CD4-positive, alpha-beta T cell (primary cell): ENCODE measurements at regions not wholly inside any gene's neighbourhood (a gene's known extent, or its start where the extent isn't known, plus 50 kb on each side); places are given as distances from the start of the nearest gene placed in this dataset.
"Not testable (repeated sequence)": the region's sequence is repeated elsewhere in the genome, so short reads cannot be mapped to it uniquely, and the experiment has no call there.

Experiments used
- ATAC-seq: fragments of 200-7000 bp; cut with Tn5 transposase; one replicate; pipeline ENCODE4 v1.10.0; 2022; ENCODE audit warnings: mild to moderate bottlenecking; ENCODE audit not compliant: poor library complexity
- CTCF ChIA-PET: fragments of 350-600 bp; sonication (Branson Sonifier 250); formaldehyde crosslinking; loops from one replicate; lab custom pipeline; 2021; ENCODE audit warnings: antibody characterized with exemption, inconsistent platforms; lab: Charles Lee
- POLR2A ChIA-PET: fragments of 350-600 bp; sonication (Branson Sonifier 250); formaldehyde crosslinking; loops from one replicate; lab custom pipeline; 2021; ENCODE audit warnings: antibody characterized with exemption, inconsistent platforms; lab: Charles Lee
- DNase-seq, 14 experiments: peaks; one replicate each; pipeline ENCODE4 v3.0.0-alpha.2; 2013 to 2020; ENCODE audit warnings: mixed read lengths in 2 of 14
- H3K27ac ChIP-seq, 2 donors: one replicate each; pipeline versions ENCODE4 v1.5.1 to v1.7.0; 2013; ENCODE audit warnings: low read length in 2 of 2, low read depth in 1 of 2, mild to moderate bottlenecking in 1 of 2
- H3K27me3 ChIP-seq, 2 experiments: 1 replicate in 1 of 2; 2 replicates in 1 of 2; pipeline versions ENCODE4 v1.6.1 to v1.7.0; 2013; ENCODE audit warnings: low read length in 2 of 2, control low read depth in 1 of 2, mild to moderate bottlenecking in 1 of 2, moderate library complexity in 1 of 2; ENCODE audit not compliant: insufficient read depth in 2 of 2, control insufficient read depth in 1 of 2
- H3K36me3 ChIP-seq: one replicate; pipeline ENCODE4 v1.6.1; 2013; ENCODE audit warnings: low read length, control low read depth; ENCODE audit not compliant: insufficient read depth
- H3K4me1 ChIP-seq: one replicate; pipeline ENCODE4 v1.6.1; 2013; ENCODE audit warnings: low read length, control low read depth; ENCODE audit not compliant: insufficient read depth
- H3K4me3 ChIP-seq: one replicate; pipeline ENCODE4 v1.5.1; 2013; ENCODE audit warnings: mild to moderate bottlenecking, low read length, moderate library complexity
- H3K9me3 ChIP-seq, 2 experiments: 1 replicate in 1 of 2; 2 replicates in 1 of 2; pipeline versions ENCODE4 v1.6.1 to v1.7.0; 2013; ENCODE audit warnings: low read length in 2 of 2, mild to moderate bottlenecking in 2 of 2, control low read depth in 1 of 2, moderate library complexity in 1 of 2; ENCODE audit not compliant: control insufficient read depth in 1 of 2, insufficient read depth in 1 of 2
- H3K27ac Mint-ChIP-seq: one replicate; pipeline ENCODE4 v1.8.0; 2020; ENCODE audit warnings: mixed read lengths
- H3K27me3 Mint-ChIP-seq: one replicate; pipeline ENCODE4 v1.8.0; 2021; ENCODE audit warnings: mixed read lengths
- H3K36me3 Mint-ChIP-seq: one replicate; pipeline ENCODE4 v1.8.0; 2021; ENCODE audit warnings: low read depth, mixed read lengths
- H3K4me1 Mint-ChIP-seq: one replicate; pipeline ENCODE4 v1.8.0; 2021; ENCODE audit warnings: low read depth, mixed read lengths
- H3K4me3 Mint-ChIP-seq: one replicate; pipeline ENCODE4 v1.8.0; 2020; ENCODE audit warnings: mild to moderate bottlenecking, mixed read lengths
- H3K9me3 Mint-ChIP-seq: one replicate; pipeline ENCODE4 v1.8.0; 2020; ENCODE audit warnings: mixed read lengths
- CTCF ChIP-seq: fragments of 200-600 bp; IDR thresholded peaks from one replicate; pipeline ENCODE4 v1.8.0; 2022; ENCODE audit warnings: antibody characterized with exemption, mild to moderate bottlenecking
- intact Hi-C, 2 experiments: fragments of 100-400 bp; cut with DNase I in 1 of 2; cut with micrococcal nuclease in 1 of 2; formaldehyde crosslinking; loops; one replicate each; pipeline versions ENCODE4 v1.15.1 to v1.9.0; 2023 to 2025; cut with DNase I, micrococcal nuclease

DNA sequence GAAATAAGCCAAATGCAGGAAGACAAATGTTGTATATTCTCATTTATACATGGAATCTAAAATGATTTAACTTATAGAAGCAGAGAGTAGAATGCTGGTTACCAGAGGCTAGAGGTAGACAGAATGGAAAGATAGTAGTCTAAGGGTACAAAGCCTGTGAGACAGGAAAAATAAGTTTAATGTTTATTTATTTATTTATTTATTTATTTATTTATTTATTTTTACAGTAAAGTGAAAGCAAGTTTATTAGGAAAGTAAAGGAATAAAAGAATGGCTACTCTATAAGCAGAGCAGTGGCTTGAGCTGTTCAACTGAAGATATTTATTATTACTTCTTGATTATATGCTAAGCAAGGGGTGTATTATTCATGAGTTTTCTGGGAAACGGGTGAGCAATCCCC, 203.2 kb downstream of the LAS1L start:
- H3K4me1 ChIP-seq = no peaks in the 10 kb centered on the region
- no peaks in the 10 kb centered on the region for H3K4me1 Mint-ChIP-seq
- H3K27ac ChIP-seq = no peak overlapping the region
- H3K27me3 ChIP-seq = no peaks in the 10 kb centered on the region
- H3K4me3 Mint-ChIP-seq = no peak overlapping the region
- ChIA-PET POLR2A (no interaction called here), CTCF (no interaction called here)
- H3K27me3 Mint-ChIP-seq = no peaks in the 10 kb centered on the region
- no peak overlapping the region for H3K4me3 ChIP-seq
- no peaks in the 10 kb centered on the region for H3K9me3 Mint-ChIP-seq
- peaks cover 4 to 23% of the 10 kb centered on the region in 2 experiments for H3K9me3 ChIP-seq
- DNase-seq = no peak
- H3K27ac Mint-ChIP-seq = no peak overlapping the region
- intact Hi-C loops = no loop called here
- H3K36me3 Mint-ChIP-seq = peaks cover under 1% of the 10 kb centered on the region
- no peak for ATAC-seq
- TF ChIP-seq CTCF = no peak
- H3K36me3 ChIP-seq = no peaks in the 10 kb centered on the region

DNA sequence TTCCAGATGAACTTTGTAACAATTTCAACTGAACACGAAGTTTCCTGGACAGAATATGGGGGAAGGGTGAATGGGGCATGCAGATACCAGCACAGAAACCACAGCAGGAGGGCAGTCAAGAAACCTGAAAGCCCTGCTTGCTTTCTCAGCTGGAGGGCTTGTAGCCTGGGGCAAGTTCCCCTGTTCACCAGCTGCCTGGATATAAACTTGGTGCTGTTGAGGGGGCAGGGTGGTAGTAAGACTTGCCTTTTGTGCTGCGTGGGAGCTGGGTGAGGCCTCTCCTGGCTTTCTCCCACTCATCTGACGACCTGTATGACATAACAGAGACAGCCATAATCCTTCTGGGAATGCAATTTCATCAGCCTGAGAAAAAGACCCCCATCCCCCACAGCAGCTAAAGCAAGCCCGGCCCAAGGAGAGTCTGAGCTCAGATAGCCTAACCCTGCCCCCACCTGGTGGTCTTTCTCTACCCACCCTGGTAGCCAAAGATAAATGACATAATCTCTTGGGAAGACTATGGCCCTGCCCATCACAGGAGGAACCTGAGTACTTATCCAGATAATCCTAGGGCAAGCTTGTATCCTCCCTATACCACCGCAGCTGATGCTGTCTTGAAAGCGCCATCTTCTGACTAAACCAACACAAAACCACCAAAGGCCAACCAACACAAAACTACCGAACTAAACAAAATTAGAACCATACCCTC, 234.3 kb downstream of the LAS1L start:
- no peaks in the 10 kb centered on the region for H3K4me1 Mint-ChIP-seq
- no peak overlapping the region for H3K4me3 ChIP-seq
- ATAC-seq = no peak
- H3K36me3 Mint-ChIP-seq = peaks cover 10% of the 10 kb centered on the region
- peaks cover 11 to 48% of the 10 kb centered on the region in 2 experiments for H3K9me3 ChIP-seq
- no peaks in the 10 kb centered on the region for H3K4me1 ChIP-seq
- no peak for TF ChIP-seq CTCF
- H3K27ac ChIP-seq = no peak overlapping the region
- H3K27me3 Mint-ChIP-seq = no peaks in the 10 kb centered on the region
- H3K9me3 Mint-ChIP-seq = peaks cover 4% of the 10 kb centered on the region
- ChIA-PET CTCF (no interaction called here), POLR2A (no interaction called here)
- no peak overlapping the region for H3K27ac Mint-ChIP-seq
- intact Hi-C loops = no loop called here
- H3K4me3 Mint-ChIP-seq = no peak overlapping the region
- no peaks in the 10 kb centered on the region for H3K36me3 ChIP-seq
- DNase-seq = no peak
- no peaks in the 10 kb centered on the region for H3K27me3 ChIP-seq

DNA sequence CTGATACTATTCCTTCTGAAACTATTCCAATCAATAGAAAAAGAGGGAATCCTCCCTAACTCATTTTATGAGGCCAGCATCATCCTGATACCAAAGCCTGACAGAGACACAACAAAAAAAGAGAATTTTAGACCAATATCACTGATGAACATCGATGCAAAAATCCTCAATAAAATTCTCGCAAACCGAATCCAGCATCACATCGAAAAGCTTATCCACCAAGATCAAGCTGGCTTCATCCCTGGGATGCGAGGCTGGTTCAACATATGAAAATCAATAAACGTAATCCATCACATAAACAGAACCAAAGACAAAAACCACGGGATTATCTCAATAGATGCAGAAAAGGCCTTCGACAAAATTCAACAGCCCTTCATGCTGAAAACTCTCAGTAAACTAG, 251.7 kb downstream of the LAS1L start:
- H3K9me3 Mint-ChIP-seq, H3K27ac ChIP-seq, intact Hi-C loops, H3K36me3 ChIP-seq, DNase-seq, H3K27me3 ChIP-seq, POLR2A ChIA-PET, CTCF ChIA-PET, H3K27me3 Mint-ChIP-seq, H3K27ac Mint-ChIP-seq, H3K4me1 ChIP-seq, H3K4me3 ChIP-seq, H3K36me3 Mint-ChIP-seq, ATAC-seq, H3K4me1 Mint-ChIP-seq, H3K4me3 Mint-ChIP-seq: not testable (repeated sequence)
- H3K9me3 ChIP-seq = peaks cover 8 to 44% of the 10 kb centered on the region in 2 experiments

- ATAC-seq (no peak), DNase-seq (no peak)
- POLR2A ChIA-PET = no interaction called here
- TF ChIP-seq CTCF = no peak
- Histone ChIP-seq H3K36me3 (no peaks in the 10 kb centered on the region), H3K27ac (no peak overlapping the region), H3K9me3 (peaks cover 23 to 33% of the 10 kb centered on the region in 2 experiments), H3K4me3 (no peak overlapping the region), H3K4me1 (no peaks in the 10 kb centered on the region), H3K27me3 (no peaks in the 10 kb centered on the region)
- Mint-ChIP-seq H3K4me3 (no peak overlapping the region), H3K27ac (no peak overlapping the region), H3K36me3 (peaks cover 7% of the 10 kb centered on the region), H3K9me3 (peaks cover 2% of the 10 kb centered on the region), H3K27me3 (no peaks in the 10 kb centered on the region), H3K4me1 (no peaks in the 10 kb centered on the region)
- intact Hi-C loops = no loop called here
- CTCF ChIA-PET = no interaction called here
Measured at GRCh38 chrX:65273152-65273551, 261.4 kb downstream of the LAS1L start.
